Inflammatory macrophage treated with lipopolysaccharide for 4 hours (primary cell): ENCODE measurements at regions not wholly inside any gene's neighbourhood (a gene's known extent, or its start where the extent isn't known, plus 50 kb on each side); places are given as distances from the start of the nearest gene placed in this dataset.
"Not testable (repeated sequence)": the region's sequence is repeated elsewhere in the genome, so short reads cannot be mapped to it uniquely, and the experiment has no call there.

Experiments used
- DNase-seq: peaks from one replicate; pipeline ENCODE4 v3.0.0-alpha.2; 2020

GRCh38 chr13:90232291-90232690, 1115.2 kb upstream of the MIR17HG start:
- DNase-seq, result no peak

GRCh38 chr13:90233933-90234672, 1113.4 kb upstream of the MIR17HG start:
- DNase-seq, result no peak

GRCh38 chr13:90237852-90238251, 1109.6 kb upstream of the MIR17HG start:
- no peak for DNase-seq

GRCh38 chr13:90238413-90238812, 1109.1 kb upstream of the MIR17HG start:
- DNase-seq, result no peak

GRCh38 chr13:90239130-90239529, 1108.4 kb upstream of the MIR17HG start:
- DNase-seq, result no peak

GRCh38 chr13:90246005-90246404, 1101.5 kb upstream of the MIR17HG start:
- no peak for DNase-seq

- DNase-seq, result no peak
Measured at GRCh38 chr13:90246687-90247345, 1100.7 kb upstream of the MIR17HG start.

GRCh38 chr13:90253806-90254205, 1093.7 kb upstream of the MIR17HG start:
- DNase-seq, result no peak

GRCh38 chr13:90254437-90254836, 1093.0 kb upstream of the MIR17HG start:
- no peak for DNase-seq

GRCh38 chr13:90256746-90257145, 1090.7 kb upstream of the MIR17HG start:
- no peak for DNase-seq

- no peak for DNase-seq
Measured at GRCh38 chr13:90258129-90258528, 1089.4 kb upstream of the MIR17HG start.

GRCh38 chr13:90261343-90261742, 1086.1 kb upstream of the MIR17HG start:
- DNase-seq, result no peak

GRCh38 chr13:90270226-90270625, 1077.3 kb upstream of the MIR17HG start:
- DNase-seq, result no peak

- no peak for DNase-seq
Measured at GRCh38 chr13:90272356-90272755, 1075.1 kb upstream of the MIR17HG start.

GRCh38 chr13:90276216-90276615, 1071.3 kb upstream of the MIR17HG start:
- DNase-seq, result no peak

GRCh38 chr13:90278231-90278630, 1069.3 kb upstream of the MIR17HG start:
- DNase-seq, result not testable (repeated sequence)

- no peak for DNase-seq
Measured at GRCh38 chr13:90281709-90282108, 1065.8 kb upstream of the MIR17HG start.

GRCh38 chr13:90287521-90287920, 1060.0 kb upstream of the MIR17HG start:
- no peak for DNase-seq

GRCh38 chr13:90293793-90294361, 1053.6 kb upstream of the MIR17HG start:
- DNase-seq, result peak; percentile 42

GRCh38 chr13:90299238-90299637, 1048.2 kb upstream of the MIR17HG start:
- DNase-seq, result no peak

GRCh38 chr13:90300015-90300414, 1047.5 kb upstream of the MIR17HG start:
- DNase-seq, result no peak

GRCh38 chr13:90302107-90302506, 1045.4 kb upstream of the MIR17HG start:
- DNase-seq, result no peak

- DNase-seq, result no peak
Measured at GRCh38 chr13:90305796-90306195, 1041.7 kb upstream of the MIR17HG start.

- no peak for DNase-seq
Measured at GRCh38 chr13:90307136-90307535, 1040.4 kb upstream of the MIR17HG start.
